B cell (primary cell): ENCODE measurements at regions not wholly inside any gene's neighbourhood (a gene's known extent, or its start where the extent isn't known, plus 50 kb on each side); places are given as distances from the start of the nearest gene placed in this dataset.

Experiments
- ATAC-seq: fragments of 200-7000 bp; cut with Tn5 transposase; one replicate; pipeline ENCODE4 v1.10.0; 2021; ENCODE audit warnings: low read depth, mild to moderate bottlenecking, moderate number of reproducible peaks, moderate library complexity
- CTCF ChIA-PET: fragments of 350-600 bp; sonication (Branson Sonifier 250); formaldehyde crosslinking; loops from one replicate; lab custom pipeline; 2021; ENCODE audit warnings: antibody characterized with exemption, inconsistent platforms; lab: Charles Lee
- POLR2A ChIA-PET: fragments of 350-600 bp; sonication (Branson Sonifier 250); formaldehyde crosslinking; loops from one replicate; lab custom pipeline; 2021; ENCODE audit warnings: antibody characterized with exemption; lab: Charles Lee
- DNase-seq: peaks from one replicate; pipeline ENCODE4 v3.0.0; 2013
- H2AFZ ChIP-seq: 2 replicates; pipeline ENCODE4 v1.6.1; 2012; ENCODE audit warnings: mild to moderate bottlenecking, low read depth, low read length; ENCODE audit not compliant: insufficient read depth, poor library complexity, severe bottlenecking
- H3K27ac ChIP-seq, 2 donors: 1 replicate in 1 of 2; 2 replicates in 1 of 2; pipeline ENCODE4 v1.5.1; 2012 to 2013; ENCODE audit warnings: low read length in 2 of 2, mild to moderate bottlenecking in 2 of 2, moderate library complexity in 1 of 2
- H3K27me3 ChIP-seq, 4 experiments: fragments of 200-600 bp in 1 of 4; sonication (generic) in 1 of 4; replicated peaks in 1 of 4; 1 replicate in 2 of 4; 2 replicates in 2 of 4; pipeline versions ENCODE4 v1.6.1 to v1.7.0; 2013 to 2016; ENCODE audit warnings: low read length in 3 of 4, mild to moderate bottlenecking in 2 of 4, mixed read lengths in 1 of 4, moderate library complexity in 1 of 4; ENCODE audit not compliant: insufficient read depth in 4 of 4, control insufficient read depth in 3 of 4; ENCODE audit errors: control extremely low read depth in 1 of 4
- H3K36me3 ChIP-seq, 2 experiments: replicated peaks in 1 of 2; 1 replicate in 1 of 2; 2 replicates in 1 of 2; pipeline versions ENCODE4 v1.6.1 to v1.7.1; 2013; ENCODE audit warnings: low read length in 1 of 2; ENCODE audit not compliant: insufficient read depth in 2 of 2, control insufficient read depth in 1 of 2; ENCODE audit errors: control extremely low read depth in 1 of 2, extremely low read depth in 1 of 2
- H3K4me1 ChIP-seq, 2 donors: fragments of 200-600 bp in 1 of 2; sonication (generic) in 1 of 2; 1 replicate in 1 of 2; 2 replicates in 1 of 2; pipeline versions ENCODE4 v1.5.1 to v1.6.1; 2013 to 2017; ENCODE audit warnings: low read length in 2 of 2; ENCODE audit not compliant: control insufficient read depth in 2 of 2, insufficient read depth in 2 of 2
- H3K4me2 ChIP-seq: replicated peaks from 2 replicates; pipeline ENCODE3; 2012; ENCODE audit warnings: mild to moderate bottlenecking, low read depth, low read length; ENCODE audit not compliant: poor library complexity, severe bottlenecking
- H3K4me3 ChIP-seq, 5 experiments: fragments of 200-600 bp in 1 of 5; sonication (generic) in 1 of 5; 1 replicate in 3 of 5; 2 replicates in 2 of 5; pipeline versions ENCODE4 v1.5.1 to v1.7.0; 2011 to 2016; ENCODE audit warnings: low read length in 4 of 5, mild to moderate bottlenecking in 4 of 5, low read depth in 2 of 5, control low read depth in 1 of 5, moderate library complexity in 1 of 5; ENCODE audit not compliant: insufficient read depth in 1 of 5; ENCODE audit errors: control extremely low read depth in 1 of 5, extremely low read depth in 1 of 5
- H3K79me2 ChIP-seq: fragments of 200-600 bp; sonication (generic); one replicate; pipeline ENCODE4 v1.6.0; 2016; ENCODE audit warnings: low read length; ENCODE audit not compliant: control insufficient read depth, insufficient read depth
- H3K9ac ChIP-seq: fragments of 200-600 bp; sonication (generic); 2 replicates; pipeline ENCODE4 v1.6.1; 2017; ENCODE audit warnings: mild to moderate bottlenecking, low read length, moderate library complexity
- H3K9me3 ChIP-seq, 3 donors: one replicate each; pipeline versions ENCODE4 v1.6.1 to v1.7.1; 2013; ENCODE audit warnings: low read length in 2 of 3; ENCODE audit not compliant: control insufficient read depth in 2 of 3, insufficient read depth in 1 of 3; ENCODE audit errors: control extremely low read depth in 1 of 3
- H4K20me1 ChIP-seq: 2 replicates; pipeline ENCODE4 v1.6.0; 2012; ENCODE audit warnings: mild to moderate bottlenecking, low read length; ENCODE audit not compliant: insufficient read depth, control insufficient read depth, poor library complexity, severe bottlenecking
- H3K27ac Mint-ChIP-seq: one replicate; pipeline ENCODE4 v1.8.0; 2021; ENCODE audit warnings: mixed read lengths
- H3K27me3 Mint-ChIP-seq: one replicate; pipeline ENCODE4 v1.8.0; 2021; ENCODE audit warnings: mixed read lengths
- H3K4me1 Mint-ChIP-seq: one replicate; pipeline ENCODE4 v1.8.0; 2021; ENCODE audit warnings: mixed read lengths
- H3K4me3 Mint-ChIP-seq: one replicate; pipeline ENCODE4 v1.8.0; 2021; ENCODE audit warnings: mixed read lengths
- H3K9me3 Mint-ChIP-seq: one replicate; pipeline ENCODE4 v1.8.0; 2022; ENCODE audit warnings: mixed read lengths; ENCODE audit not compliant: insufficient read depth
- EZH2 ChIP-seq: IDR thresholded peaks from 2 replicates; pipeline ENCODE4 v1.6.1; 2012; ENCODE audit warnings: borderline replicate concordance, low read depth, mild to moderate bottlenecking, moderate library complexity, low read length; ENCODE audit not compliant: insufficient read depth, poor library complexity, severe bottlenecking
- WGBS: methylation state at CpG from one replicate; pipeline ENCODE4 v1.1.5; 2013; ENCODE audit warnings: missing lambda C conversion rate; ENCODE audit not compliant: insufficient coverage; 5-methylcytosine and 5-hydroxymethylcytosine counted together
- intact Hi-C: fragments of 100-400 bp; cut with micrococcal nuclease; formaldehyde crosslinking; loops from one replicate; pipeline ENCODE4 v1.10.0; 2022
- TF ChIP-seq, protein P1 (sequence below): fragments of 200-600 bp; IDR thresholded peaks from one replicate; pipeline ENCODE4 v1.8.0; 2022; ENCODE audit warnings: antibody characterized with exemption, mild to moderate bottlenecking

DNA sequence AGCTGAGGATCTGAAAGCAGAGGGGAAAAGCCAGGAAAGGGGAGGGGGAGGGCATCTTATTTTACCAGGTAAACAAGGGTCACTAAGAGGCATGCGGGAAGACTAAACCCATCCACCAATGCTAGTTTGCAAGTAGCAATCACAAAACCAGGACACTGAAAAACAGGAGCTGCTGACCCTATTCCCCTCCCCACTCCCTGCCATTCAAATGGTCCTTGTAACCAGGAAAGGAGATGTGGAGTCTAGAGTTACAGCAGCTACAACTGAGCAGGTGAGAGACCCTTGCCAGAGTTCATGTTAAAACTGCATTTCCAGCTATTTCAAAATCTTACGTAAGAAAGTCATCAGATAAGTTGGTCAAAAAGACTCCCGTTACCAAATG lies 85.3 kb upstream of the SIMC1 start:
- no peaks in the 10 kb centered on the region for H3K36me3 ChIP-seq
- ATAC-seq (no peak), DNase-seq (no peak)
- CTCF ChIA-PET, result no interaction called here
- 100% methylated on average over 1 of the region's 3 CpGs for WGBS
- TF ChIP-seq, protein P1, sequence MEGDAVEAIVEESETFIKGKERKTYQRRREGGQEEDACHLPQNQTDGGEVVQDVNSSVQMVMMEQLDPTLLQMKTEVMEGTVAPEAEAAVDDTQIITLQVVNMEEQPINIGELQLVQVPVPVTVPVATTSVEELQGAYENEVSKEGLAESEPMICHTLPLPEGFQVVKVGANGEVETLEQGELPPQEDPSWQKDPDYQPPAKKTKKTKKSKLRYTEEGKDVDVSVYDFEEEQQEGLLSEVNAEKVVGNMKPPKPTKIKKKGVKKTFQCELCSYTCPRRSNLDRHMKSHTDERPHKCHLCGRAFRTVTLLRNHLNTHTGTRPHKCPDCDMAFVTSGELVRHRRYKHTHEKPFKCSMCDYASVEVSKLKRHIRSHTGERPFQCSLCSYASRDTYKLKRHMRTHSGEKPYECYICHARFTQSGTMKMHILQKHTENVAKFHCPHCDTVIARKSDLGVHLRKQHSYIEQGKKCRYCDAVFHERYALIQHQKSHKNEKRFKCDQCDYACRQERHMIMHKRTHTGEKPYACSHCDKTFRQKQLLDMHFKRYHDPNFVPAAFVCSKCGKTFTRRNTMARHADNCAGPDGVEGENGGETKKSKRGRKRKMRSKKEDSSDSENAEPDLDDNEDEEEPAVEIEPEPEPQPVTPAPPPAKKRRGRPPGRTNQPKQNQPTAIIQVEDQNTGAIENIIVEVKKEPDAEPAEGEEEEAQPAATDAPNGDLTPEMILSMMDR, result no peak
- TF ChIP-seq EZH2, result no peak
- peaks cover 0 to 3% (median 0%) of the 10 kb centered on the region in 3 donors for H3K9me3 ChIP-seq
- peaks cover 0 to 4% (median 0%) of the 10 kb centered on the region in 4 experiments for H3K27me3 ChIP-seq
- H3K4me3 Mint-ChIP-seq, result no peak overlapping the region
- H3K9me3 Mint-ChIP-seq, result no peaks in the 10 kb centered on the region
- POLR2A ChIA-PET, result no interaction called here
- H3K4me2 ChIP-seq, result no peak overlapping the region
- no peak overlapping the region for H3K9ac ChIP-seq
- no peak overlapping the region for H2AFZ ChIP-seq
- H3K27me3 Mint-ChIP-seq, result peaks cover 50% of the 10 kb centered on the region
- H3K4me1 ChIP-seq, result no peaks in the 10 kb centered on the region
- no peak overlapping the region for H3K4me3 ChIP-seq
- intact Hi-C loops, result no loop called here
- H3K79me2 ChIP-seq, result no peaks in the 10 kb centered on the region
- H4K20me1 ChIP-seq, result no peaks in the 10 kb centered on the region
- H3K4me1 Mint-ChIP-seq, result no peaks in the 10 kb centered on the region
- no peak overlapping the region for H3K27ac ChIP-seq
- no peak overlapping the region for H3K27ac Mint-ChIP-seq

DNA sequence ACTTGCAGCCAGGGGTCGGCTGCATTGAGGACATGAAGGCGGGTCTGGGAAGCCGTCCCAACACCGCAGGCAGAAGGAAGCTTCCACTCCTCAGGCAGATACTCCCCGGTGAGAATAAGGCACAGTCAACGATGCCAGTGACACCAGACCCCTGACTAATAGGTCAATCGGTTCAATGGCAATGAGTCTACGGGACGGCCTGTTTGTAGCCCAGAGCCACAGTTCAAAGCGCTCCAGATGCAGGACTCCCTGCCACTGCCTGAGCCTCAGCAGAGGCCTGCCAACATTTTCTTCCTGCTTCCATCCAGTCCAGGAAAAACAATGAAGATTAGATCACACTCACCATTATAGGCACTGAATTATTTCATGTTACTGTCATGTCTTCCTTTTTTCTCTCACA lies 84.5 kb upstream of the SIMC1 start:
- Mint-ChIP-seq H3K27me3 (peaks cover 51% of the 10 kb centered on the region), H3K4me1 (no peaks in the 10 kb centered on the region), H3K27ac (no peak overlapping the region), H3K4me3 (no peak overlapping the region), H3K9me3 (no peaks in the 10 kb centered on the region)
- CTCF ChIA-PET, result no interaction called here
- ATAC-seq (no peak), DNase-seq (no peak)
- Histone ChIP-seq H3K27me3 (peaks cover 0 to 4% (median 0%) of the 10 kb centered on the region in 4 experiments), H3K27ac (no peak overlapping the region), H3K4me2 (no peak overlapping the region), H3K4me1 (no peaks in the 10 kb centered on the region), H3K36me3 (no peaks in the 10 kb centered on the region), H3K9ac (no peak overlapping the region), H4K20me1 (no peaks in the 10 kb centered on the region), H3K9me3 (peaks cover 0 to 3% (median 0%) of the 10 kb centered on the region in 3 donors), H2AFZ (no peak overlapping the region), H3K4me3 (no peak overlapping the region), H3K79me2 (no peaks in the 10 kb centered on the region)
- WGBS, result 87% methylated on average over 10 of the region's 10 CpGs
- intact Hi-C loops, result no loop called here
- POLR2A ChIA-PET, result no interaction called here
- TF ChIP-seq, protein P1, result no peak
